ENCODE measurements at regions not wholly inside any gene's neighbourhood (a gene's known extent, or its start where the extent isn't known, plus 50 kb on each side); places are given as distances from the start of the nearest gene placed in this dataset.

GRCh38 chr18:5747678-5748077 lies 147.6 kb downstream of the TMEM200C start:
- Mint-ChIP-seq H3K4me1 (no peaks in the 10 kb centered on the region), H3K27me3 (no peaks in the 10 kb centered on the region), H3K9me3 (ENCODE audit: low read depth) (no peaks in the 10 kb centered on the region), H3K36me3 (no peaks in the 10 kb centered on the region), H3K4me3 (no peak overlapping the region), H3K27ac (no peak overlapping the region)
- CTCF ChIA-PET: no interaction called here
- ATAC-seq: no peak
- no peak for DNase-seq

- CTCF ChIA-PET: no interaction called here
- Mint-ChIP-seq H3K4me1 (no peaks in the 10 kb centered on the region), H3K27me3 (no peaks in the 10 kb centered on the region), H3K4me3 (no peak overlapping the region), H3K27ac (no peak overlapping the region), H3K36me3 (no peaks in the 10 kb centered on the region), H3K9me3 (ENCODE audit: low read depth) (no peaks in the 10 kb centered on the region)
- ATAC-seq (no peak), DNase-seq (no peak)
Measured at GRCh38 chr18:5746844-5747243, 148.5 kb downstream of the TMEM200C start.

DNA sequence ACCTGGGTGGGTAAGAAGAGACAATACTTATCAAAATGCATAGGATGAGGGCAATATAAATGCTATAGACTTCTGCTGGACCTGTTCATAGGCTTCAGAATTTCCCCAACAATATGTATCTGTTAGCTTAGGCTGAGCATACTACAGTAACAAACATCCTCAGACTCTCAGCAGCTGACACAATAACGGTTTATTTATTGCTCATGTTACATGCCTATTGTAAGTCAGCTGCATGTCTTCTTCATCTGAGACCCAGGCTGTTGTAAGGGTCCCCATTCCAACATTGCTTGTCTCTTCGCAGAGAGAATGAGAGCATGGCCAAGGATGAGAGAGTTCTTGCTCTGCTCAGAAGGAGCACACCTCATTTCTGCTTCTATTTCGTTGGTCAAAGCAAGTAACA lies 150.7 kb downstream of the TMEM200C start:
- Mint-ChIP-seq H3K27me3 (no peaks in the 10 kb centered on the region), H3K9me3 (ENCODE audit: low read depth) (no peaks in the 10 kb centered on the region), H3K36me3 (no peaks in the 10 kb centered on the region), H3K27ac (no peak overlapping the region), H3K4me1 (no peaks in the 10 kb centered on the region), H3K4me3 (no peak overlapping the region)
- DNase-seq: no peak
- ATAC-seq: no peak
- CTCF ChIA-PET: no interaction called here

DNA sequence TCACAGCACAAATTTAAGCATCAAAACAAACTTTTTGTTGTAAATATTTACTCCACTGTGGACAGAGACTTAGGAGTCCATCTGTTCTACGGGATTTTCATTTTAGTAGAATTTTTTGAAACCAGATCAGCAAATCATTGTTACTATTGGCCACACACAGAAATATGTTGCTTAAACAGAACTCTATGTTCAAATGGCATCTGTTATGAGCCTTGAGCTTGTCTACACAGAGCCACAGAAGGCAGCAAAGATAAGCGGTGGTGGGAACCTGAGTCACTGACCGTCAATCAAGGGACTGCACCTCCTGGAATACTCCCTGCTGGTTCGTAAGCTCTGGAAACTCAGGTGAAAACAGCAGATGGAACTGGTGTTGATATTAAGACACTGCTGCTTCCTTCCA lies 156.8 kb downstream of the TMEM200C start:
- Mint-ChIP-seq H3K27me3 (no peaks in the 10 kb centered on the region), H3K4me3 (no peak overlapping the region), H3K36me3 (no peaks in the 10 kb centered on the region), H3K27ac (no peak overlapping the region), H3K9me3 (ENCODE audit: low read depth) (no peaks in the 10 kb centered on the region), H3K4me1 (no peaks in the 10 kb centered on the region)
- CTCF ChIA-PET: no interaction called here
- DNase-seq (no peak), ATAC-seq (no peak)

GRCh38 chr18:5732318-5732717 lies 163.0 kb downstream of the TMEM200C start:
- H3K27ac Mint-ChIP-seq: no peak overlapping the region
- peaks cover 4% of the 10 kb centered on the region for H3K9me3 Mint-ChIP-seq (ENCODE audit: low read depth)
- DNase-seq: no peak
- CTCF ChIA-PET: no interaction called here
- no peaks in the 10 kb centered on the region for H3K36me3 Mint-ChIP-seq
- H3K27me3 Mint-ChIP-seq: no peaks in the 10 kb centered on the region
- ATAC-seq: no peak
- H3K4me1 Mint-ChIP-seq: no peaks in the 10 kb centered on the region
- H3K4me3 Mint-ChIP-seq: no peak overlapping the region

GRCh38 chr18:5729983-5730699 lies 165.2 kb downstream of the TMEM200C start:
- CTCF ChIA-PET: no interaction called here
- Mint-ChIP-seq H3K27ac (no peak overlapping the region), H3K4me1 (no peaks in the 10 kb centered on the region), H3K27me3 (no peaks in the 10 kb centered on the region), H3K36me3 (no peaks in the 10 kb centered on the region), H3K9me3 (ENCODE audit: low read depth) (peaks cover 4% of the 10 kb centered on the region), H3K4me3 (no peak overlapping the region)
- DNase-seq: no peak
- ATAC-seq: no peak

GRCh38 chr18:5728531-5728930 lies 166.8 kb downstream of the TMEM200C start:
- Mint-ChIP-seq H3K4me1 (no peaks in the 10 kb centered on the region), H3K9me3 (ENCODE audit: low read depth) (peaks cover 4% of the 10 kb centered on the region), H3K36me3 (no peaks in the 10 kb centered on the region), H3K4me3 (no peak overlapping the region), H3K27ac (no peak overlapping the region), H3K27me3 (no peaks in the 10 kb centered on the region)
- DNase-seq: no peak
- no peak for ATAC-seq
- CTCF ChIA-PET: no interaction called here

DNA sequence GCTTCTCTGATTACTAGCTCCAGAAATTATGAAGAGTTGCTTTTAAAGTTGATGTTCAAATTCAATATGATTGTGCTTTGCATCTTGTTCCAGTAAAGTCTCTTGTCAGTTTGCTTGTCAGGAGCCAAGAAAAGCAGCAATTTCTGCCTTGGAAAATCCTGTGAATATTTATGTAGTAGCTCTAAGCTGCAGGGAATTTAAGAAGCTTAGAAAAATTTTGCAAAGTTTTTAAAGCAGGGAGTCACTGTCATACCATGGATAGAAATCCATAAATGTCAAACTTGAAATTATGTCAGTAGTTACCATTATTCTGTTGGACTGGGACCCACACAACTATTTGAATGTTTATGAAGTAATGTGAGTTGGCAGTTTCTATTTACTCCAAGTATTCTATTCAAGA lies 169.3 kb downstream of the TMEM200C start:
- DNase-seq (no peak), ATAC-seq (no peak)
- Mint-ChIP-seq H3K9me3 (ENCODE audit: low read depth) (no peaks in the 10 kb centered on the region), H3K36me3 (no peaks in the 10 kb centered on the region), H3K27ac (no peak overlapping the region), H3K4me3 (no peak overlapping the region), H3K4me1 (no peaks in the 10 kb centered on the region), H3K27me3 (no peaks in the 10 kb centered on the region)
- CTCF ChIA-PET: no interaction called here

- CTCF ChIA-PET: no interaction called here
- ATAC-seq: no peak
- H3K36me3 Mint-ChIP-seq: no peaks in the 10 kb centered on the region
- no peak for DNase-seq
- H3K9me3 Mint-ChIP-seq (ENCODE audit: low read depth): no peaks in the 10 kb centered on the region
- no peaks in the 10 kb centered on the region for H3K4me1 Mint-ChIP-seq
- H3K27me3 Mint-ChIP-seq: no peaks in the 10 kb centered on the region
- H3K27ac Mint-ChIP-seq: no peak overlapping the region
- no peak overlapping the region for H3K4me3 Mint-ChIP-seq
Measured at GRCh38 chr18:5721924-5722323, 173.4 kb downstream of the TMEM200C start.

DNA sequence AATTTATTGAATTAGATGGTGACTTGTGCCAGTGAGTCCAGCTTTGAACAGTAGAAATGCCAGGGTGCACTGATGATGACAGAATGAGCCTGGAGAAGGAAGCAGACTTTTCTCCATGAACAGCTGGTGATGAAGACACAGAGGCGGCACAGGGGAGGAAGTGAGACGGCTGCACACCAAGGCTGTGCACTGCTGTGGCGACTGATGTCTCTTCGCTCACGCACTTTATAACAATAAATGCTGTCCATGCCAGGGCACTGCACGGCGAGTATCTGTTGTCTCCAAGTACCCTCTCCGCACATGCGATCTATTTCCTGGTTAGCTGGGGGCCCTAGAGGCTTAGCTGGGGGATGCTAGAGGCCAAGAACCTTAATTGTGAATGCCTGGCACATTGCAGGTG lies 175.2 kb downstream of the TMEM200C start:
- no peaks in the 10 kb centered on the region for H3K36me3 Mint-ChIP-seq
- no peak for DNase-seq
- H3K27ac Mint-ChIP-seq: no peak overlapping the region
- H3K9me3 Mint-ChIP-seq (ENCODE audit: low read depth): no peaks in the 10 kb centered on the region
- no peaks in the 10 kb centered on the region for H3K4me1 Mint-ChIP-seq
- H3K27me3 Mint-ChIP-seq: no peaks in the 10 kb centered on the region
- no peak overlapping the region for H3K4me3 Mint-ChIP-seq
- CTCF ChIA-PET: no interaction called here
- no peak for ATAC-seq

DNA sequence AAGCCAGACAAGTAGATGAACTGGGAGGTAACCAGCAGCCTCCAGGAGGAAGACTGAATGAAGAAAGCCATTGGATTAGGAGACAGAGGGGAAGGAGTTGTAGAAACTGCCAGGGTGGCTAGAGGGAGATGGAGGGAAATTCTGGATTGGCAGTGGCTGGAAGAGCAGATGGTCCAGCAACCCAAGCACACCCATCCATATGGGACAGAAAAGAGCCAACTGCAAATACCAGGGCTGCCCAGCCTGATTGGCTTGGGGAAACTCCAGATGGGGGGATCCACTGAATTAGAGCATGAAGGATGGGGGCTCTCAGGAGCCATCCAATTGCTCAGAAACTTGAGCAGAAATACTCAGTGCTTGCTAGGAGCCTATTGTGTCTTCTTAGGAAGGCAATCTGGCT lies 173.5 kb upstream of the EPB41L3 start:
- CTCF ChIA-PET: no interaction called here
- DNase-seq (no peak), ATAC-seq (no peak)
- no peaks in the 10 kb centered on the region for H3K9me3 Mint-ChIP-seq (ENCODE audit: low read depth)
- H3K27ac Mint-ChIP-seq: no peak overlapping the region
- H3K36me3 Mint-ChIP-seq: no peaks in the 10 kb centered on the region
- H3K4me1 Mint-ChIP-seq: no peaks in the 10 kb centered on the region
- no peak overlapping the region for H3K4me3 Mint-ChIP-seq
- no peaks in the 10 kb centered on the region for H3K27me3 Mint-ChIP-seq

DNA sequence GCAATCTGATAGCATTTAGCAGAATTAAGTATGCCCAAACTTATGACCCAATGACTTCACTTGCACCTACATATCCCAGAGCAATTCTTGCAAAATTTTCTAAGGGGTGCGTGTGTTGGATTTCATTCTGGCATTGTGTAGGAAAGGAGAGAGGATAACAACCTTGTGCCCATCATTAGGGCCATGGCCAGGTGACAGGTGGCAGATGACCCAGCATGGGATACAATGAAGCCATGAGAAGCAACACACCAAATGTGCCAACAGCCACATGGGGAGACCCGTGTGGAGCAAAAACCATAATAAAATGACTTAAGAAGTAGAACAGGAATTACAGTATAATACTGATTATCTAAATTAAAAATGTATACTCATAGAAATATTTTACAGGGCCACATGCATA lies 166.9 kb upstream of the EPB41L3 start:
- H3K9me3 Mint-ChIP-seq (ENCODE audit: low read depth): no peaks in the 10 kb centered on the region
- no peaks in the 10 kb centered on the region for H3K27me3 Mint-ChIP-seq
- no peaks in the 10 kb centered on the region for H3K4me1 Mint-ChIP-seq
- DNase-seq: no peak
- no peak overlapping the region for H3K27ac Mint-ChIP-seq
- ATAC-seq: no peak
- CTCF ChIA-PET: no interaction called here
- no peak overlapping the region for H3K4me3 Mint-ChIP-seq
- no peaks in the 10 kb centered on the region for H3K36me3 Mint-ChIP-seq

DNA sequence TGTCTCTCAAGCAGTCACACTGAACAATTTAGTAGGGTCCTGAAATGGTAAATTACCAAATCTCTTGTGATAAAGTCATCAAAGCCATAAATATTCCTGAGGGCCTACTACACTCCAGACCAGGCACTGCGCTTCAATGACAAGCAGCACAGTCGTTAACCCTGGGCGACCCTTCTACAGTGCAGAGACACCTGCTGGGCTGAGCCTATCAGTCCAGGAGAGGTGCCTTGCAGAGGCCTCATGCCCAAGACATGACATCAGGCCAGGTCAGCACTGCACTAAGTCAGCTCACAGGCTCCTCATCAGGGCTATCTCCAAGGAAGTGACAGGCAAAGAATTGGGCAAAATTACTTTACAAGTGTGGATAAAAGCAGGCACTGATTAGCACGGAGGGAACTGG lies 166.4 kb upstream of the EPB41L3 start:
- CTCF ChIA-PET: no interaction called here
- DNase-seq: no peak
- peaks cover 2% of the 10 kb centered on the region for H3K9me3 Mint-ChIP-seq (ENCODE audit: low read depth)
- no peak for ATAC-seq
- no peaks in the 10 kb centered on the region for H3K36me3 Mint-ChIP-seq
- no peak overlapping the region for H3K27ac Mint-ChIP-seq
- no peaks in the 10 kb centered on the region for H3K27me3 Mint-ChIP-seq
- no peaks in the 10 kb centered on the region for H3K4me1 Mint-ChIP-seq
- H3K4me3 Mint-ChIP-seq: no peak overlapping the region

DNA sequence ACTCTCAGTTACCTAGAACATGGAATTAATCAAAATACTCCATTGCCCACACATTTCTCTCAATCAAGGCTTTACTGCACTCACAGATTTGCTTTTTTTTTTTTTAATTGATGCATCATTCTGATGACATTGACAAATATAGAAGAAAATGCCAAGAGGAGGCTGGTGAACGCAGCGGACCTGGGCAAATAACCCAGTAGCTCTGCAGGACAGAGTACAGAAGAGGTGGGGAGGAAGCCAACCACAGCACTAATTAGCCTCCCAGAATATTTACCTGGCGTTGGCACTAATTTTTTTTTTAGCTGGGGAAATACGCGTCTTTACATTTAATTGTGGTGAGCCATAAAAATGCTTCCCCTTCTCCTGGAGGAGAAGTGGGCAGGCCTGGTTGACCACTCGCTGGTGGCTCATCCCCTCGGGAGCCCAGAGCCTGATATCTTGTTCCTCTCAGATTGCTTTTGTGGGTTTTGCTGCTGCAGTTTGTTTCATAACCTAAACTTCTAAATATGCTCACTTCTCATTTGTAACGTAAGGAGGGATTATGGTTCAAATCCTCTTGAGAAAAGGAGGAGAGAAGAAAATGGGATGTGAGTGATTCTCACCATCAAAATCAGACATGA lies 165.8 kb upstream of the EPB41L3 start:
- no peak overlapping the region for H3K4me3 Mint-ChIP-seq
- H3K9me3 Mint-ChIP-seq (ENCODE audit: low read depth): peaks cover 2% of the 10 kb centered on the region
- no peaks in the 10 kb centered on the region for H3K36me3 Mint-ChIP-seq
- no peak overlapping the region for H3K27ac Mint-ChIP-seq
- DNase-seq: no peak
- no peak for ATAC-seq
- CTCF ChIA-PET: no interaction called here
- no peaks in the 10 kb centered on the region for H3K4me1 Mint-ChIP-seq
- no peaks in the 10 kb centered on the region for H3K27me3 Mint-ChIP-seq

DNA sequence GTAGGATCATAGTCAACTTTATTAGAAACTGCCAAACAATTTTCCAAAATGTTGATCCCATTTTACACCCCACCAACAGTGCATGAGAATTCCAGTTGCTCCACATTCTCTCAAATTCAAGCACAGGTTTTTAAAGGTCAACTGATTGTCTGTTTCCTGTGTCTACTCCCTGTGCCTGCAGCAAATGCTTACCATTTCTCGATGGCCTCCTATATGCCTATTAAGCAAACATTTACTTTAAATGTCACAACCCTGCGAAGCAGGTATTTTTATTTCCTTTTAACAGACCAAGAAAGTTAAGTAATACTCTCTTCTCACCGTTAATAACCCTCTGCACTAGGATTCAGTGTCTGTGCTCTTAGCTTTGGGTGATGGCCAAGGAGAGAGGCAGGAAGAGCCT lies 163.8 kb upstream of the EPB41L3 start:
- Mint-ChIP-seq H3K4me1 (no peaks in the 10 kb centered on the region), H3K27me3 (no peaks in the 10 kb centered on the region), H3K36me3 (no peaks in the 10 kb centered on the region), H3K9me3 (ENCODE audit: low read depth) (peaks cover 2% of the 10 kb centered on the region), H3K27ac (no peak overlapping the region), H3K4me3 (no peak overlapping the region)
- CTCF ChIA-PET: no interaction called here
- DNase-seq (no peak), ATAC-seq (no peak)
